A549 (cell line): ENCODE measurements at regions not wholly inside any gene's neighbourhood (a gene's known extent, or its start where the extent isn't known, plus 50 kb on each side); places are given as distances from the start of the nearest gene placed in this dataset.
A peak's percentile ranks its signal among the peaks of the same experiment; 100 is the strongest.

ENCODE experiments used
- ATAC-seq, 2 experiments: fragments of 200-7000 bp in 1 of 2; fragments of >200 bp in 1 of 2; cut with Nextera tagmentation in 1 of 2; cut with Tn5 transposase in 1 of 2; 3 replicates each; pipeline versions ENCODE4 v1.8.0 to v1.9.1; 2018 to 2020; ENCODE audit warnings: mild to moderate bottlenecking in 1 of 2, moderate library complexity in 1 of 2
- CTCF ChIA-PET: fragments of 300-600 bp; sonication (Branson Sonifier 250); formaldehyde crosslinking; extraction: SDS; loops from one replicate; lab custom pipeline; 2021; ENCODE audit warnings: antibody characterized with exemption, inconsistent platforms; lab: Yijun Ruan, JAX
- POLR2A ChIA-PET: fragments of 350-600 bp; formaldehyde crosslinking; extraction: SDS; loops from one replicate; lab custom pipeline; 2021; ENCODE audit warnings: antibody characterized with exemption, inconsistent platforms; lab: Yijun Ruan, JAX
- DNase-seq, 2 experiments: peaks; one replicate each; pipeline versions ENCODE4 v3.0.0 to v3.0.0-alpha.2; 2011 to 2016; ENCODE audit warnings: low read depth in 1 of 2, low spot score in 1 of 2
- FAIRE-seq: peaks from 2 replicates; lab custom pipeline; 2011; peaks lifted over from hg19 to GRCh38; lab: Jason Lieb, UNC
- H3K27ac ChIP-seq, 2 experiments: fragments of >200 bp; sonication (Bioruptor Twin); formaldehyde crosslinking; 3 replicates each; pipeline ENCODE4 v1.5.1; 2016 to 2017
- H3K4me1 ChIP-seq: fragments of >200 bp; sonication (Bioruptor Twin); formaldehyde crosslinking; 3 replicates; pipeline ENCODE4 v1.6.1; 2016
- H3K4me2 ChIP-seq: fragments of >200 bp; sonication (Bioruptor Twin); formaldehyde crosslinking; 3 replicates; pipeline ENCODE4 v1.6.1; 2016
- H3K4me3 ChIP-seq: fragments of >200 bp; sonication (Bioruptor Twin); formaldehyde crosslinking; 3 replicates; pipeline ENCODE4 v1.5.1; 2016
- H3K9me3 ChIP-seq: fragments of >200 bp; sonication (Bioruptor Twin); formaldehyde crosslinking; 3 replicates; pipeline ENCODE4 v1.6.1; 2016
- CHD2 ChIP-seq: fragments of 150-350 bp; IDR thresholded peaks from 2 replicates; pipeline ENCODE4 v1.6.1; 2014; ENCODE audit warnings: low read length; ENCODE audit not compliant: partially characterized antibody
- CHD4 ChIP-seq: fragments of 200-600 bp; sonication (generic); IDR thresholded peaks from 2 replicates; pipeline ENCODE4 v1.6.1; 2016; ENCODE audit warnings: antibody characterized with exemption, mild to moderate bottlenecking, borderline replicate concordance
- EHF ChIP-seq: fragments of 250-450 bp; sonication (Bioruptor Pico); IDR thresholded peaks from 2 replicates; pipeline ENCODE4 v1.5.0; 2020; ENCODE audit warnings: mild to moderate bottlenecking
- ELK1 ChIP-seq: fragments of 150-350 bp; IDR thresholded peaks from 2 replicates; pipeline ENCODE4 v1.6.1; 2014; ENCODE audit warnings: low read depth, mild to moderate bottlenecking, low read length
- EP300 ChIP-seq, 2 experiments: fragments of >200 bp; sonication (Bioruptor Twin); formaldehyde crosslinking; IDR thresholded peaks; 2 replicates in 1 of 2; 3 replicates in 1 of 2; pipeline ENCODE4 v1.6.1; 2016 to 2017
- FOSL2 ChIP-seq, 2 experiments: fragments of 450-650 bp in 1 of 2; fragments of >200 bp in 1 of 2; sonication (Bioruptor Twin) in 1 of 2; formaldehyde crosslinking; IDR thresholded peaks; 2 replicates each; pipeline versions ENCODE4 v1.5.0 to v1.6.1; 2016 to 2020; ENCODE audit warnings: mild to moderate bottlenecking in 1 of 2, moderate library complexity in 1 of 2
- FOXS1 ChIP-seq: fragments of 250-450 bp; sonication (Bioruptor Pico); IDR thresholded peaks from 2 replicates; pipeline ENCODE4 v1.5.0; 2020; ENCODE audit warnings: mild to moderate bottlenecking, moderate library complexity
- GATA3 ChIP-seq: IDR thresholded peaks from 2 replicates; pipeline ENCODE4 v1.6.1; 2012; ENCODE audit warnings: borderline replicate concordance
- HMGXB4 ChIP-seq: fragments of 250-450 bp; sonication (Bioruptor Pico); IDR thresholded peaks from 2 replicates; pipeline ENCODE4 v1.5.0; 2021; ENCODE audit warnings: mild to moderate bottlenecking, moderate library complexity, borderline replicate concordance
- HOXB13 ChIP-seq: fragments of 250-450 bp; sonication (Bioruptor Pico); IDR thresholded peaks from 2 replicates; pipeline ENCODE4 v1.5.0; 2020; ENCODE audit warnings: low read depth, mild to moderate bottlenecking, moderate library complexity
- JUN ChIP-seq, 2 experiments: fragments of >200 bp; sonication (Bioruptor Twin); formaldehyde crosslinking; IDR thresholded peaks; 2 replicates in 1 of 2; 3 replicates in 1 of 2; pipeline ENCODE4 v1.6.1; 2016 to 2017
- KDM1A ChIP-seq: fragments of 200-600 bp; sonication (generic); IDR thresholded peaks from 2 replicates; pipeline ENCODE4 v1.6.1; 2016; ENCODE audit warnings: low read depth, mild to moderate bottlenecking
- MAFK ChIP-seq: fragments of 450-650 bp; IDR thresholded peaks from 2 replicates; pipeline ENCODE4 v1.6.1; 2014; ENCODE audit not compliant: partially characterized antibody
- MAX ChIP-seq: IDR thresholded peaks from 2 replicates; pipeline ENCODE4 v1.6.1; 2012
- MAZ ChIP-seq: fragments of 150-350 bp; IDR thresholded peaks from 2 replicates; pipeline ENCODE4 v1.6.1; 2014; ENCODE audit warnings: antibody characterized with exemption, low read depth, low read length, borderline replicate concordance
- POLR2A ChIP-seq: IDR thresholded peaks from 2 replicates; pipeline ENCODE4 v1.6.1; 2012; ENCODE audit warnings: mild to moderate bottlenecking, low read length
- SMC3 ChIP-seq: fragments of >200 bp; sonication (Bioruptor Twin); formaldehyde crosslinking; IDR thresholded peaks from 3 replicates; pipeline ENCODE4 v1.6.1; 2018; ENCODE audit warnings: inconsistent platforms
- TFCP2L1 ChIP-seq: fragments of 250-450 bp; sonication (Bioruptor Pico); IDR thresholded peaks from 2 replicates; pipeline ENCODE4 v1.5.0; 2021; ENCODE audit warnings: mild to moderate bottlenecking
- ZNF302 ChIP-seq: fragments of 250-450 bp; sonication (Bioruptor Pico); IDR thresholded peaks from 2 replicates; pipeline ENCODE4 v1.9.0; 2021; ENCODE audit warnings: inconsistent platforms, mild to moderate bottlenecking, moderate library complexity
- ZSCAN20 ChIP-seq: fragments of 250-450 bp; sonication (Bioruptor Pico); IDR thresholded peaks from 2 replicates; pipeline ENCODE4 v1.8.0; 2022; ENCODE audit warnings: mild to moderate bottlenecking, moderate library complexity
- WGBS: methylation state at CpG from one replicate; pipeline ENCODE4 v1.1.6; 2017; ENCODE audit errors: missing lambda C conversion rate; 5-methylcytosine and 5-hydroxymethylcytosine counted together
- TF ChIP-seq, protein P1 (sequence below): fragments of 450-650 bp; IDR thresholded peaks from 2 replicates; pipeline ENCODE4 v1.6.1; 2014; ENCODE audit warnings: antibody characterized with exemption
- TF ChIP-seq, protein P2 (sequence below): fragments of 200-600 bp; sonication (generic); IDR thresholded peaks from 2 replicates; pipeline ENCODE4 v1.6.1; 2016; ENCODE audit warnings: antibody characterized with exemption, mild to moderate bottlenecking, moderate library complexity
- TF ChIP-seq, protein P3 (sequence below): fragments of >200 bp; sonication (Bioruptor Twin); formaldehyde crosslinking; IDR thresholded peaks from 3 replicates; pipeline ENCODE4 v1.5.1; 2016

DNA sequence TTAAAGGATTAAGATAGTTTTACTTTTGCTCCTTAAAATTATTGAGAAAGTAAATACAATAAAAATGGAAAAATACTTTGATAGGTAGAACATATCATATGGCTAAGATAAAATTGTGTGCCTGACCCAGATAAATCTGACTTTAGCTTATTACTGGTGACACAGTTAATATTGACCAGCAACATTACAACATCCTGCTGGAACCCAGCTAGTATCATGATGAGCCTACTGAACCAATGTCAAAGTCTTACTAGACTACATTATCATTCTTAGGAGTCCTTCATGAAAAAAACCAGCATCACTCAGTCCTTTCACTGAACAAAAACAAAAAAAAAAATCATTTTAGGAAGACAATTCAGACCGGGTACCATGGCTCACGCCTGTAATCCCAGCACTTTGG, 164.8 kb upstream of the CDK1 start:
- CTCF ChIA-PET: interaction anchor here (1.2 kb wide), 1 partner anchor 11 kb away, joined by 6 read pairs; no protein-coding TSS in a partner anchor
- FAIRE-seq: no peak
- DNase-seq: no peak
- no peak for ATAC-seq
- WGBS: 75% methylated on average over 2 of the region's 2 CpGs
- no peak for TF ChIP-seq MAX
- TF ChIP-seq CHD2: no peak
- TF ChIP-seq FOSL2 (IDR thresholded peaks at IDR 0.05): no peak
- no peak for TF ChIP-seq FOSL2 (CRISPR knock-in tag; IDR thresholded peaks at IDR 0.05)
- no peak for TF ChIP-seq MAFK
- no peak for TF ChIP-seq MAZ
- no peak for TF ChIP-seq ELK1
- TF ChIP-seq FOXS1 (CRISPR knock-in tag): no peak
- no peak for TF ChIP-seq HMGXB4 (CRISPR knock-in tag)
- TF ChIP-seq GATA3: no peak
- no peak for TF ChIP-seq ZSCAN20 (CRISPR knock-in tag)
- TF ChIP-seq CHD4: no peak
- no peak for TF ChIP-seq EP300 (IDR thresholded peaks at IDR 0.05)
- no peak for TF ChIP-seq JUN (IDR thresholded peaks at IDR 0.05)
- TF ChIP-seq, protein P1, sequence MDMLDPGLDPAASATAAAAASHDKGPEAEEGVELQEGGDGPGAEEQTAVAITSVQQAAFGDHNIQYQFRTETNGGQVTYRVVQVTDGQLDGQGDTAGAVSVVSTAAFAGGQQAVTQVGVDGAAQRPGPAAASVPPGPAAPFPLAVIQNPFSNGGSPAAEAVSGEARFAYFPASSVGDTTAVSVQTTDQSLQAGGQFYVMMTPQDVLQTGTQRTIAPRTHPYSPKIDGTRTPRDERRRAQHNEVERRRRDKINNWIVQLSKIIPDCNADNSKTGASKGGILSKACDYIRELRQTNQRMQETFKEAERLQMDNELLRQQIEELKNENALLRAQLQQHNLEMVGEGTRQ: no peak
- no peak for TF ChIP-seq ZNF302
- TF ChIP-seq KDM1A: no peak
- TF ChIP-seq HOXB13 (CRISPR knock-in tag): no peak
- POLR2A ChIA-PET: no interaction called here
- no peak overlapping the region for H3K27ac ChIP-seq
- H3K4me1 ChIP-seq: peaks cover 9% of the 10 kb centered on the region; the same call in 2 of the 3 replicates
- no peak overlapping the region for H3K4me2 ChIP-seq
- no peak overlapping the region for H3K4me3 ChIP-seq
- no peaks in the 10 kb centered on the region for H3K9me3 ChIP-seq

- Histone ChIP-seq H3K4me1 (peaks cover 9% of the 10 kb centered on the region; the same call in 2 of the 3 replicates), H3K9me3 (no peaks in the 10 kb centered on the region), H3K4me3 (no peak overlapping the region), H3K4me2 (peak overlapping the region; percentile 31; the same call in 1 of the 3 replicates), H3K27ac (no peak overlapping the region)
- TF ChIP-seq SMC3: no peak
- peak; percentile 29; the same call in 1 of the 2 replicates for TF ChIP-seq FOSL2 (IDR thresholded peaks at IDR 0.05)
- TF ChIP-seq FOSL2 (CRISPR knock-in tag; IDR thresholded peaks at IDR 0.05): peak; percentile 83
- no peak for TF ChIP-seq POLR2A
- ChIA-PET CTCF (no interaction called here), POLR2A (no interaction called here)
- FAIRE-seq (peak; percentile 61), ATAC-seq (peak; percentile 83 to 88), DNase-seq (peak; percentile 21 to 31)
- WGBS: 57% methylated on average over 5 of the region's 5 CpGs
Measured at GRCh38 chr10:60611291-60611747, 167.0 kb upstream of the CDK1 start.

DNA sequence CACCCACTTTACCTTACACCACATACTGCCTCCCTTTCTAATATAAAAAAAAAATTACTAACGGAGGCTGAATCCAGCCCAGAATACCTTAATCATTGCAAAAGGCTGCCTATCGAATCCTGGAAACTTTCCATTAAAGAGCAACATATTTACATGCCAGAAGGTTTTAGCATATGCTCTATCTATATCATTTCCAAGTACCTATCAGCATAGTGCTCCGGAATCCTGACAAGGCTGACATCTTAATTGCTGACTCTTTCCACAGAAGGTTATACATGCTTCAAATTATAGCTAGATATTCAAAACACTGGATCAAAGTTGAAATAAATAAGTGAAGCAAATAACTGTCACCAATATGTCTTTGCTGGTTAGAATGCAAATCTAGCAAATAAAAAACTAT, 170.9 kb upstream of the CDK1 start:
- DNase-seq: no peak
- Histone ChIP-seq H3K4me2 (no peak overlapping the region), H3K9me3 (no peaks in the 10 kb centered on the region), H3K4me1 (peaks cover 9% of the 10 kb centered on the region; the same call in 2 of the 3 replicates), H3K27ac (no peak overlapping the region), H3K4me3 (no peak overlapping the region)
- ChIA-PET CTCF (no interaction called here), POLR2A (no interaction called here)
- WGBS: 54% methylated on average over 3 of the region's 3 CpGs
- ATAC-seq: no peak
- no peak for FAIRE-seq
- TF ChIP-seq ELK1 (no peak), TFCP2L1 (no peak), EHF (CRISPR knock-in tag) (no peak), MAZ (no peak), EP300 (IDR thresholded peaks at IDR 0.05) (no peak), GATA3 (no peak)
- TF ChIP-seq, protein P2, sequence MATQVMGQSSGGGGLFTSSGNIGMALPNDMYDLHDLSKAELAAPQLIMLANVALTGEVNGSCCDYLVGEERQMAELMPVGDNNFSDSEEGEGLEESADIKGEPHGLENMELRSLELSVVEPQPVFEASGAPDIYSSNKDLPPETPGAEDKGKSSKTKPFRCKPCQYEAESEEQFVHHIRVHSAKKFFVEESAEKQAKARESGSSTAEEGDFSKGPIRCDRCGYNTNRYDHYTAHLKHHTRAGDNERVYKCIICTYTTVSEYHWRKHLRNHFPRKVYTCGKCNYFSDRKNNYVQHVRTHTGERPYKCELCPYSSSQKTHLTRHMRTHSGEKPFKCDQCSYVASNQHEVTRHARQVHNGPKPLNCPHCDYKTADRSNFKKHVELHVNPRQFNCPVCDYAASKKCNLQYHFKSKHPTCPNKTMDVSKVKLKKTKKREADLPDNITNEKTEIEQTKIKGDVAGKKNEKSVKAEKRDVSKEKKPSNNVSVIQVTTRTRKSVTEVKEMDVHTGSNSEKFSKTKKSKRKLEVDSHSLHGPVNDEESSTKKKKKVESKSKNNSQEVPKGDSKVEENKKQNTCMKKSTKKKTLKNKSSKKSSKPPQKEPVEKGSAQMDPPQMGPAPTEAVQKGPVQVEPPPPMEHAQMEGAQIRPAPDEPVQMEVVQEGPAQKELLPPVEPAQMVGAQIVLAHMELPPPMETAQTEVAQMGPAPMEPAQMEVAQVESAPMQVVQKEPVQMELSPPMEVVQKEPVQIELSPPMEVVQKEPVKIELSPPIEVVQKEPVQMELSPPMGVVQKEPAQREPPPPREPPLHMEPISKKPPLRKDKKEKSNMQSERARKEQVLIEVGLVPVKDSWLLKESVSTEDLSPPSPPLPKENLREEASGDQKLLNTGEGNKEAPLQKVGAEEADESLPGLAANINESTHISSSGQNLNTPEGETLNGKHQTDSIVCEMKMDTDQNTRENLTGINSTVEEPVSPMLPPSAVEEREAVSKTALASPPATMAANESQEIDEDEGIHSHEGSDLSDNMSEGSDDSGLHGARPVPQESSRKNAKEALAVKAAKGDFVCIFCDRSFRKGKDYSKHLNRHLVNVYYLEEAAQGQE: no peak
- TF ChIP-seq, protein P3, sequence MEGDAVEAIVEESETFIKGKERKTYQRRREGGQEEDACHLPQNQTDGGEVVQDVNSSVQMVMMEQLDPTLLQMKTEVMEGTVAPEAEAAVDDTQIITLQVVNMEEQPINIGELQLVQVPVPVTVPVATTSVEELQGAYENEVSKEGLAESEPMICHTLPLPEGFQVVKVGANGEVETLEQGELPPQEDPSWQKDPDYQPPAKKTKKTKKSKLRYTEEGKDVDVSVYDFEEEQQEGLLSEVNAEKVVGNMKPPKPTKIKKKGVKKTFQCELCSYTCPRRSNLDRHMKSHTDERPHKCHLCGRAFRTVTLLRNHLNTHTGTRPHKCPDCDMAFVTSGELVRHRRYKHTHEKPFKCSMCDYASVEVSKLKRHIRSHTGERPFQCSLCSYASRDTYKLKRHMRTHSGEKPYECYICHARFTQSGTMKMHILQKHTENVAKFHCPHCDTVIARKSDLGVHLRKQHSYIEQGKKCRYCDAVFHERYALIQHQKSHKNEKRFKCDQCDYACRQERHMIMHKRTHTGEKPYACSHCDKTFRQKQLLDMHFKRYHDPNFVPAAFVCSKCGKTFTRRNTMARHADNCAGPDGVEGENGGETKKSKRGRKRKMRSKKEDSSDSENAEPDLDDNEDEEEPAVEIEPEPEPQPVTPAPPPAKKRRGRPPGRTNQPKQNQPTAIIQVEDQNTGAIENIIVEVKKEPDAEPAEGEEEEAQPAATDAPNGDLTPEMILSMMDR: no peak
